Gastrocnemius medialis (tissue), 4 donors: ENCODE measurements at regions not wholly inside any gene's neighbourhood (a gene's known extent, or its start where the extent isn't known, plus 50 kb on each side); places are given as distances from the start of the nearest gene placed in this dataset.

Experiments used
- ATAC-seq, 2 donors: fragments of 150-250 bp; one replicate each; pipeline ENCODE4 v1.9.1; 2016
- DNase-seq, 2 donors: peaks; one replicate each; pipeline ENCODE4 v3.0.0-alpha.2; 2019
- H3K27ac ChIP-seq, 4 donors: fragments of 200-600 bp; sonication (generic); 1 replicate in 1 of 4; 2 replicates in 3 of 4; pipeline ENCODE4 v1.5.1; 2016 to 2018; ENCODE audit warnings: mild to moderate bottlenecking in 2 of 4, moderate library complexity in 1 of 4
- H3K27me3 ChIP-seq, 3 donors: fragments of 200-600 bp; sonication (generic) in 2 of 3; 1 replicate in 1 of 3; 2 replicates in 2 of 3; pipeline versions ENCODE4 v1.5.1 to v1.6.0; 2016 to 2019; ENCODE audit warnings: mild to moderate bottlenecking in 1 of 3, moderate library complexity in 1 of 3
- H3K36me3 ChIP-seq, 2 donors: fragments of 200-600 bp; sonication (generic) in 1 of 2; one replicate each; pipeline ENCODE4 v1.5.1; 2017 to 2018
- H3K4me1 ChIP-seq, 2 donors: fragments of 200-600 bp; sonication (generic) in 1 of 2; one replicate each; pipeline ENCODE4 v1.5.1; 2016 to 2017; ENCODE audit warnings: mild to moderate bottlenecking in 2 of 2
- H3K4me3 ChIP-seq, 4 donors: fragments of 200-600 bp; sonication (generic) in 3 of 4; 1 replicate in 1 of 4; 2 replicates in 3 of 4; pipeline ENCODE4 v1.5.1; 2016 to 2019; ENCODE audit warnings: mild to moderate bottlenecking in 2 of 4
- H3K9me3 ChIP-seq, 3 donors: fragments of 200-600 bp; sonication (generic) in 2 of 3; 1 replicate in 1 of 3; 2 replicates in 2 of 3; pipeline ENCODE4 v1.5.1; 2016 to 2019
- CTCF ChIP-seq, 5 experiments: fragments of 450-650 bp in 3 of 5; fragments of 200-600 bp in 2 of 5; sonication (generic) in 2 of 5; IDR thresholded peaks in 4 of 5; conservative IDR thresholded peaks in 1 of 5; 1 replicate in 4 of 5; 2 replicates in 1 of 5; pipeline ENCODE4 v1.5.1; 2016 to 2019; ENCODE audit warnings: antibody characterized with exemption in 5 of 5, mild to moderate bottlenecking in 3 of 5, moderate library complexity in 3 of 5
- POLR2A ChIP-seq, 2 donors: fragments of 450-650 bp; IDR thresholded peaks; one replicate each; pipeline ENCODE4 v1.6.1; 2017; ENCODE audit warnings: antibody characterized with exemption in 2 of 2, mild to moderate bottlenecking in 2 of 2, moderate library complexity in 2 of 2
- in situ Hi-C, 4 donors: fragments of 200-750 bp; cut with MboI; loops; one replicate each; pipeline versions ENCODE4 v1.15.0 to v1.8.0; 2017; ENCODE audit warnings: low sequenced_read_pairs in 4 of 4
- intact Hi-C: fragments of 100-400 bp; cut with DNase I; formaldehyde crosslinking; loops from one replicate; pipeline ENCODE4 v1.15.1; 2023; ENCODE audit warnings: low total_unique reads

GRCh38 chr16:51408357-51408756, 257.3 kb upstream of the SALL1 start:
- Histone ChIP-seq H3K36me3 (no peaks in the 10 kb centered on the region), H3K27ac (no peak overlapping the region), H3K4me1 (no peaks in the 10 kb centered on the region), H3K27me3 (no peaks in the 10 kb centered on the region), H3K4me3 (no peak overlapping the region), H3K9me3 (no peaks in the 10 kb centered on the region)
- DNase-seq (no peak), ATAC-seq (no peak)
- TF ChIP-seq CTCF (IDR thresholded peaks at IDR 0.05 in 4 of 5, conservative IDR thresholded peaks at IDR 0.05 in 1 of 5): no peak
- no peak for TF ChIP-seq POLR2A (IDR thresholded peaks at IDR 0.05)
- in situ Hi-C loops (no loop called here), intact Hi-C loops (no loop called here)

GRCh38 chr16:51407921-51408320, 256.9 kb upstream of the SALL1 start:
- no peak overlapping the region for H3K4me3 ChIP-seq
- intact Hi-C loops (no loop called here), in situ Hi-C loops (no loop called here)
- no peaks in the 10 kb centered on the region for H3K27me3 ChIP-seq
- H3K27ac ChIP-seq: no peak overlapping the region
- TF ChIP-seq CTCF (IDR thresholded peaks at IDR 0.05 in 4 of 5, conservative IDR thresholded peaks at IDR 0.05 in 1 of 5): no peak
- no peak for TF ChIP-seq POLR2A (IDR thresholded peaks at IDR 0.05)
- H3K36me3 ChIP-seq: no peaks in the 10 kb centered on the region
- no peaks in the 10 kb centered on the region for H3K9me3 ChIP-seq
- DNase-seq (no peak), ATAC-seq (no peak)
- no peaks in the 10 kb centered on the region for H3K4me1 ChIP-seq

- in situ Hi-C loops: no loop called here
- Histone ChIP-seq H3K4me3 (no peak overlapping the region), H3K4me1 (no peaks in the 10 kb centered on the region), H3K36me3 (no peaks in the 10 kb centered on the region), H3K9me3 (no peaks in the 10 kb centered on the region), H3K27ac (no peak overlapping the region), H3K27me3 (no peaks in the 10 kb centered on the region)
- intact Hi-C loops: no loop called here
- DNase-seq (no peak), ATAC-seq (no peak)
- TF ChIP-seq POLR2A (IDR thresholded peaks at IDR 0.05): no peak
- no peak for TF ChIP-seq CTCF (IDR thresholded peaks at IDR 0.05 in 4 of 5, conservative IDR thresholded peaks at IDR 0.05 in 1 of 5)
Observed at GRCh38 chr16:51407199-51407598, 256.1 kb upstream of the SALL1 start.

- no peaks in the 10 kb centered on the region for H3K27me3 ChIP-seq
Observed at GRCh38 chr16:51405361-51405760, 254.3 kb upstream of the SALL1 start.

More at GRCh38 chr16:51405361-51405760, 254.3 kb upstream of the SALL1 start:
- Histone ChIP-seq H3K9me3 (no peaks in the 10 kb centered on the region), H3K4me3 (no peak overlapping the region), H3K4me1 (no peaks in the 10 kb centered on the region), H3K27ac (no peak overlapping the region), H3K36me3 (no peaks in the 10 kb centered on the region)
- DNase-seq: no peak
- TF ChIP-seq CTCF (IDR thresholded peaks at IDR 0.05 in 4 of 5, conservative IDR thresholded peaks at IDR 0.05 in 1 of 5): no peak
- no peak for TF ChIP-seq POLR2A (IDR thresholded peaks at IDR 0.05)
- in situ Hi-C loops: no loop called here
- intact Hi-C loops: no loop called here
- no peak for ATAC-seq
